ENCODE measurements at regions not wholly inside any gene's neighbourhood (a gene's known extent, or its start where the extent isn't known, plus 50 kb on each side); places are given as distances from the start of the nearest gene placed in this dataset.

GRCh38 chr12:80040075-80040738, 59.1 kb upstream of the OTOGL start:
- Histone ChIP-seq H2BK15ac (ENCODE audit: low read depth, poor library complexity, severe bottlenecking) (no peak overlapping the region), H3K9me3 (ENCODE audit: control insufficient read depth, low read length) (no peaks in the 10 kb centered on the region), H2AK5ac (ENCODE audit: low read length, severe bottlenecking) (no peak overlapping the region), H4K8ac (ENCODE audit: low read length) (no peak overlapping the region), H3K4ac (ENCODE audit: low read depth in 1 of 2, low read length in 2 of 2) (peak overlapping the region in 1 of 2 experiments; percentile 54), H3K36me3 (ENCODE audit: control insufficient read depth in 1 of 2, insufficient read depth in 2 of 2, low read depth in 1 of 2, low read length in 2 of 2) (no peaks in the 10 kb centered on the region), H3K18ac (ENCODE audit: low read depth in 1 of 2, low read length in 2 of 2) (no peak overlapping the region), H2BK120ac (ENCODE audit: low read depth, low read length) (no peak overlapping the region), H3K9ac (ENCODE audit: low read length) (no peak overlapping the region), H2BK5ac (ENCODE audit: low read depth, low read length, poor library complexity, severe bottlenecking) (no peak overlapping the region), H3K4me3 (ENCODE audit: insufficient read depth in 1 of 2, low read depth in 1 of 2, low read length in 2 of 2) (no peak overlapping the region), H4K91ac (ENCODE audit: low read length) (no peak overlapping the region), H3K4me2 (ENCODE audit: low read length, poor library complexity, severe bottlenecking) (no peak overlapping the region), H3K27me3 (ENCODE audit: control insufficient read depth in 1 of 2, insufficient read depth in 1 of 2, low read length in 2 of 2) (no peaks in the 10 kb centered on the region), H3K14ac (ENCODE audit: low read length in 2 of 2) (no peak overlapping the region), H3K4me1 (ENCODE audit: control insufficient read depth, insufficient read depth, low read depth, low read length) (no peaks in the 10 kb centered on the region), H3K23ac (ENCODE audit: low read length in 2 of 2) (no peak overlapping the region), H3K79me1 (replicated peaks; ENCODE audit: low read length, poor library complexity, severe bottlenecking) (no peaks in the 10 kb centered on the region), H2BK12ac (ENCODE audit: low read length in 2 of 2) (no peak overlapping the region), H3K27ac (ENCODE audit: low read length, poor library complexity, severe bottlenecking) (no peak overlapping the region), H2AFZ (ENCODE audit: low read depth, low read length) (no peak overlapping the region)
- peak; percentile 93 for DNase-seq
- 23% methylated on average over 7 of the region's 8 CpGs for WGBS

- no peak overlapping the region for H3K14ac ChIP-seq (ENCODE audit: low read length in 2 of 2)
- 92% methylated on average over 4 of the region's 4 CpGs for WGBS
- H3K4me2 ChIP-seq (ENCODE audit: low read length, poor library complexity, severe bottlenecking): no peak overlapping the region
- no peak overlapping the region for H3K18ac ChIP-seq (ENCODE audit: low read depth in 1 of 2, low read length in 2 of 2)
- no peak overlapping the region for H4K91ac ChIP-seq (ENCODE audit: low read length)
- H3K4me1 ChIP-seq (ENCODE audit: control insufficient read depth, insufficient read depth, low read depth, low read length): no peaks in the 10 kb centered on the region
- no peak overlapping the region for H3K27ac ChIP-seq (ENCODE audit: low read length, poor library complexity, severe bottlenecking)
- H3K4me3 ChIP-seq (ENCODE audit: insufficient read depth in 1 of 2, low read depth in 1 of 2, low read length in 2 of 2): no peak overlapping the region
- no peaks in the 10 kb centered on the region for H3K9me3 ChIP-seq (ENCODE audit: control insufficient read depth, low read length)
- DNase-seq: peak; percentile 13
- H3K9ac ChIP-seq (ENCODE audit: low read length): no peak overlapping the region
- no peaks in the 10 kb centered on the region for H3K79me1 ChIP-seq (replicated peaks; ENCODE audit: low read length, poor library complexity, severe bottlenecking)
- H3K23ac ChIP-seq (ENCODE audit: low read length in 2 of 2): no peak overlapping the region
- no peak overlapping the region for H2BK120ac ChIP-seq (ENCODE audit: low read depth, low read length)
- H2BK15ac ChIP-seq (ENCODE audit: low read depth, poor library complexity, severe bottlenecking): no peak overlapping the region
- H3K36me3 ChIP-seq (ENCODE audit: control insufficient read depth in 1 of 2, insufficient read depth in 2 of 2, low read depth in 1 of 2, low read length in 2 of 2): no peaks in the 10 kb centered on the region
- no peak overlapping the region for H2BK5ac ChIP-seq (ENCODE audit: low read depth, low read length, poor library complexity, severe bottlenecking)
- no peak overlapping the region for H2AFZ ChIP-seq (ENCODE audit: low read depth, low read length)
- H3K4ac ChIP-seq (ENCODE audit: low read depth in 1 of 2, low read length in 2 of 2): no peak overlapping the region
- no peak overlapping the region for H2BK12ac ChIP-seq (ENCODE audit: low read length in 2 of 2)
- no peaks in the 10 kb centered on the region for H3K27me3 ChIP-seq (ENCODE audit: control insufficient read depth in 1 of 2, insufficient read depth in 1 of 2, low read length in 2 of 2)
- H2AK5ac ChIP-seq (ENCODE audit: low read length, severe bottlenecking): no peak overlapping the region
- H4K8ac ChIP-seq (ENCODE audit: low read length): no peak overlapping the region
These were observed 61.2 kb upstream of the OTOGL start for GRCh38 chr12:80038062-80038560.

GRCh38 chr12:80033448-80033847, 65.9 kb upstream of the OTOGL start:
- no peak overlapping the region for H3K27ac ChIP-seq (ENCODE audit: low read length, poor library complexity, severe bottlenecking)
- no peak overlapping the region for H2BK5ac ChIP-seq (ENCODE audit: low read depth, low read length, poor library complexity, severe bottlenecking)
- H2BK120ac ChIP-seq (ENCODE audit: low read depth, low read length): no peak overlapping the region
- no peak overlapping the region for H3K18ac ChIP-seq (ENCODE audit: low read depth in 1 of 2, low read length in 2 of 2)
- no peak overlapping the region for H2AFZ ChIP-seq (ENCODE audit: low read depth, low read length)
- peak overlapping the region; percentile 84 for H3K9ac ChIP-seq (ENCODE audit: low read length)
- no CpG with 5 or more reads among the region's 2 CpGs for WGBS
- no peak overlapping the region for H3K4me3 ChIP-seq (ENCODE audit: insufficient read depth in 1 of 2, low read depth in 1 of 2, low read length in 2 of 2)
- no peaks in the 10 kb centered on the region for H3K79me1 ChIP-seq (replicated peaks; ENCODE audit: low read length, poor library complexity, severe bottlenecking)
- no peak overlapping the region for H2AK5ac ChIP-seq (ENCODE audit: low read length, severe bottlenecking)
- peak; percentile 38 for DNase-seq
- no peak overlapping the region for H3K14ac ChIP-seq (ENCODE audit: low read length in 2 of 2)
- H3K4ac ChIP-seq (ENCODE audit: low read depth in 1 of 2, low read length in 2 of 2): no peak overlapping the region
- H2BK12ac ChIP-seq (ENCODE audit: low read length in 2 of 2): no peak overlapping the region
- no peak overlapping the region for H4K8ac ChIP-seq (ENCODE audit: low read length)
- no peaks in the 10 kb centered on the region for H3K4me1 ChIP-seq (ENCODE audit: control insufficient read depth, insufficient read depth, low read depth, low read length)
- H3K27me3 ChIP-seq (ENCODE audit: control insufficient read depth in 1 of 2, insufficient read depth in 1 of 2, low read length in 2 of 2): no peaks in the 10 kb centered on the region
- H2BK15ac ChIP-seq (ENCODE audit: low read depth, poor library complexity, severe bottlenecking): no peak overlapping the region
- no peak overlapping the region for H4K91ac ChIP-seq (ENCODE audit: low read length)
- H3K9me3 ChIP-seq (ENCODE audit: control insufficient read depth, low read length): no peaks in the 10 kb centered on the region
- no peak overlapping the region for H3K23ac ChIP-seq (ENCODE audit: low read length in 2 of 2)
- no peak overlapping the region for H3K4me2 ChIP-seq (ENCODE audit: low read length, poor library complexity, severe bottlenecking)
- no peaks in the 10 kb centered on the region for H3K36me3 ChIP-seq (ENCODE audit: control insufficient read depth in 1 of 2, insufficient read depth in 2 of 2, low read depth in 1 of 2, low read length in 2 of 2)

GRCh38 chr12:80032946-80033345, 66.4 kb upstream of the OTOGL start:
- Histone ChIP-seq H3K14ac (ENCODE audit: low read length in 2 of 2) (no peak overlapping the region), H3K23ac (ENCODE audit: low read length in 2 of 2) (no peak overlapping the region), H3K4me1 (ENCODE audit: control insufficient read depth, insufficient read depth, low read depth, low read length) (no peaks in the 10 kb centered on the region), H4K91ac (ENCODE audit: low read length) (no peak overlapping the region), H2AK5ac (ENCODE audit: low read length, severe bottlenecking) (no peak overlapping the region), H3K27me3 (ENCODE audit: control insufficient read depth in 1 of 2, insufficient read depth in 1 of 2, low read length in 2 of 2) (no peaks in the 10 kb centered on the region), H3K18ac (ENCODE audit: low read depth in 1 of 2, low read length in 2 of 2) (no peak overlapping the region), H2BK5ac (ENCODE audit: low read depth, low read length, poor library complexity, severe bottlenecking) (no peak overlapping the region), H3K36me3 (ENCODE audit: control insufficient read depth in 1 of 2, insufficient read depth in 2 of 2, low read depth in 1 of 2, low read length in 2 of 2) (no peaks in the 10 kb centered on the region), H2BK15ac (ENCODE audit: low read depth, poor library complexity, severe bottlenecking) (no peak overlapping the region), H2AFZ (ENCODE audit: low read depth, low read length) (no peak overlapping the region), H2BK120ac (ENCODE audit: low read depth, low read length) (no peak overlapping the region), H3K9ac (ENCODE audit: low read length) (peak overlapping the region; percentile 84), H4K8ac (ENCODE audit: low read length) (no peak overlapping the region), H3K4me3 (ENCODE audit: insufficient read depth in 1 of 2, low read depth in 1 of 2, low read length in 2 of 2) (no peak overlapping the region), H3K27ac (ENCODE audit: low read length, poor library complexity, severe bottlenecking) (no peak overlapping the region), H2BK12ac (ENCODE audit: low read length in 2 of 2) (no peak overlapping the region), H3K9me3 (ENCODE audit: control insufficient read depth, low read length) (no peaks in the 10 kb centered on the region), H3K4me2 (ENCODE audit: low read length, poor library complexity, severe bottlenecking) (no peak overlapping the region), H3K79me1 (replicated peaks; ENCODE audit: low read length, poor library complexity, severe bottlenecking) (no peaks in the 10 kb centered on the region), H3K4ac (ENCODE audit: low read depth in 1 of 2, low read length in 2 of 2) (no peak overlapping the region)
- 76% methylated on average over 1 of the region's 1 CpG for WGBS
- no peak for DNase-seq

Measured in mesenchymal stem cell (in vitro differentiated cells and primary cell).